ENCODE measurements at regions not wholly inside any gene's neighbourhood (a gene's known extent, or its start where the extent isn't known, plus 50 kb on each side); places are given as distances from the start of the nearest gene placed in this dataset.

DNA sequence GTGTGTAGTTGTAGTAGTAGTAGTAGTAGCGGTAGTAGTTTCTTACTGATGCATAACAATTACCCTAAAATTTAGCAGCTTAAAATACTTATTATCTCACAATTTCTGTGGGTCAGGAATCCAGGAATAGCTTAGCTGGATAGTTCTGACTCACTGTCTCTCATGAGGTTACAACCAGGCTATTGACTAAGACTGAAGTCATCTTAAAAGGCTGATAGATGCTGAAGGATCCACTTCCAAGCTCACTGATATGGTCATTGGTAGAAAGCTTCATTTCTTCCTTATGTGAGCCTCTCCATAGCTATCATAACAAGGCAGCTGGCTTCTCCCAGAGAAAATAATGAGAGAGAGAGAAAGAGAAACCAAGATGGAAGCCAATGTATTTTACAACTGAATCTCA lies 147.5 kb upstream of the FBXL17 start:
- no peaks in the 10 kb centered on the region for H3K4me1 Mint-ChIP-seq
- no peak for DNase-seq
- H3K27ac Mint-ChIP-seq: no peak overlapping the region

GRCh38 chr5:108528655-108529054 lies 146.8 kb upstream of the FBXL17 start:
- H3K4me1 ChIP-seq (ENCODE audit: control insufficient read depth, insufficient read depth, low read length): no peaks in the 10 kb centered on the region
- H3K4me3 ChIP-seq (ENCODE audit: low read length): no peak overlapping the region
- TF ChIP-seq CTCF (conservative IDR thresholded peaks at IDR 0.05): no peak
- H3K4me1 Mint-ChIP-seq: no peaks in the 10 kb centered on the region
- WGBS, 2 experiments (ENCODE audit: insufficient coverage in 1 of 2, insufficient read length in 1 of 2): 80% methylated on average over 1 of the region's 1 CpG; no CpG with 5 or more reads in 1 of the 2 experiments
- DNase-seq: no peak
- no peaks in the 10 kb centered on the region for H3K27me3 ChIP-seq (ENCODE audit: control insufficient read depth, insufficient read depth, low read length, poor library complexity, severe bottlenecking)
- peaks cover 46% of the 10 kb centered on the region for H3K9me3 ChIP-seq (ENCODE audit: control insufficient read depth, low read length)
- no peak overlapping the region for H3K27ac ChIP-seq (ENCODE audit: low read depth, low read length)
- H3K27me3 Mint-ChIP-seq (ENCODE audit: insufficient read depth): no peaks in the 10 kb centered on the region
- no peak overlapping the region for H3K27ac Mint-ChIP-seq
- no peak overlapping the region for H3K4me3 Mint-ChIP-seq
- H3K9ac ChIP-seq (ENCODE audit: extremely low read depth, low read length, poor library complexity, severe bottlenecking): no peak overlapping the region
- H3K36me3 Mint-ChIP-seq (ENCODE audit: low read depth): peaks cover 13% of the 10 kb centered on the region
- H3K36me3 ChIP-seq (ENCODE audit: control insufficient read depth, insufficient read depth, low read length): no peaks in the 10 kb centered on the region
- H3K9me3 Mint-ChIP-seq: peaks cover 58% of the 10 kb centered on the region

More for the DNA sequence above, 147.5 kb upstream of the FBXL17 start:
- no peak for TF ChIP-seq CTCF (conservative IDR thresholded peaks at IDR 0.05)
- Mint-ChIP-seq H3K9me3 (peaks cover 59% of the 10 kb centered on the region), H3K27me3 (ENCODE audit: insufficient read depth) (no peaks in the 10 kb centered on the region), H3K4me3 (no peak overlapping the region), H3K36me3 (ENCODE audit: low read depth) (peaks cover 13% of the 10 kb centered on the region)
- WGBS, 2 experiments (ENCODE audit: insufficient coverage in 1 of 2, insufficient read length in 1 of 2): no CpG with 5 or more reads among the region's 1 CpG
- no peaks in the 10 kb centered on the region for H3K36me3 ChIP-seq (ENCODE audit: control insufficient read depth, insufficient read depth, low read length)
- no peaks in the 10 kb centered on the region for H3K4me1 ChIP-seq (ENCODE audit: control insufficient read depth, insufficient read depth, low read length)
- H3K9me3 ChIP-seq (ENCODE audit: control insufficient read depth, low read length): peaks cover 46% of the 10 kb centered on the region
- H3K9ac ChIP-seq (ENCODE audit: extremely low read depth, low read length, poor library complexity, severe bottlenecking): no peak overlapping the region
- H3K27ac ChIP-seq (ENCODE audit: low read depth, low read length): no peak overlapping the region
- H3K4me3 ChIP-seq (ENCODE audit: low read length): no peak overlapping the region
- no peaks in the 10 kb centered on the region for H3K27me3 ChIP-seq (ENCODE audit: control insufficient read depth, insufficient read depth, low read length, poor library complexity, severe bottlenecking)

- peaks cover 31% of the 10 kb centered on the region for H3K9me3 Mint-ChIP-seq
- no peak for TF ChIP-seq CTCF (conservative IDR thresholded peaks at IDR 0.05)
Observed at GRCh38 chr5:108524564-108524963, 142.7 kb upstream of the FBXL17 start.

More at GRCh38 chr5:108524564-108524963, 142.7 kb upstream of the FBXL17 start:
- Mint-ChIP-seq H3K36me3 (ENCODE audit: low read depth) (peaks cover 7% of the 10 kb centered on the region), H3K4me3 (no peak overlapping the region), H3K27me3 (ENCODE audit: insufficient read depth) (no peaks in the 10 kb centered on the region), H3K4me1 (peaks cover 12% of the 10 kb centered on the region), H3K27ac (no peak overlapping the region)
- H3K36me3 ChIP-seq (ENCODE audit: control insufficient read depth, insufficient read depth, low read length): no peaks in the 10 kb centered on the region
- H3K27ac ChIP-seq (ENCODE audit: low read depth, low read length): no peak overlapping the region
- H3K9ac ChIP-seq (ENCODE audit: extremely low read depth, low read length, poor library complexity, severe bottlenecking): no peak overlapping the region
- no peak overlapping the region for H3K4me3 ChIP-seq (ENCODE audit: low read length)
- H3K27me3 ChIP-seq (ENCODE audit: control insufficient read depth, insufficient read depth, low read length, poor library complexity, severe bottlenecking): no peaks in the 10 kb centered on the region
- no peak for DNase-seq
- peaks cover 25% of the 10 kb centered on the region for H3K9me3 ChIP-seq (ENCODE audit: control insufficient read depth, low read length)
- H3K4me1 ChIP-seq (ENCODE audit: control insufficient read depth, insufficient read depth, low read length): peaks cover 2% of the 10 kb centered on the region
